Caco-2 (cell line): ENCODE measurements at regions not wholly inside any gene's neighbourhood (a gene's known extent, or its start where the extent isn't known, plus 50 kb on each side); places are given as distances from the start of the nearest gene placed in this dataset.

Experiments
- BruUV-seq: library from RNA; stranded (reverse); fragments of 400-500 nt; replicated peaks from 2 replicates; lab custom pipeline; 2021; lab: Mats Ljungman, UMichigan
- CTCF ChIA-PET: fragments of 300-600 bp; sonication (Branson Sonifier 250); formaldehyde crosslinking; loops from one replicate; lab custom pipeline; 2022; ENCODE audit warnings: antibody characterized with exemption; lab: Charles Lee
- POLR2A ChIA-PET: fragments of 300-600 bp; sonication (Branson Sonifier 250); formaldehyde crosslinking; loops from one replicate; lab custom pipeline; 2022; ENCODE audit warnings: antibody characterized with exemption; lab: Charles Lee
- DNase-seq, 2 experiments: peaks; one replicate each; pipeline versions ENCODE4 v3.0.0 to v3.0.0-alpha.2; 2020 to 2022
- H3K27me3 ChIP-seq: replicated peaks from 2 replicates; pipeline ENCODE4 v1.6.0; 2011; ENCODE audit warnings: low read length; ENCODE audit not compliant: control insufficient read depth, insufficient read depth
- H3K36me3 ChIP-seq: 2 replicates; pipeline ENCODE4 v1.5.1; 2011; ENCODE audit warnings: low read length; ENCODE audit not compliant: control insufficient read depth, insufficient read depth
- H3K4me1 ChIP-seq: fragments of 250-450 bp; sonication (Bioruptor Pico); 2 replicates; pipeline ENCODE4 v1.5.1; 2020; ENCODE audit warnings: mild to moderate bottlenecking
- H3K4me3 ChIP-seq: 2 replicates; pipeline ENCODE4 v1.5.1; 2011; ENCODE audit warnings: low read depth, mild to moderate bottlenecking, control low read depth, low read length
- H3K9me3 ChIP-seq: fragments of 250-450 bp; sonication (Bioruptor Pico); 2 replicates; pipeline ENCODE4 v1.5.1; 2020; ENCODE audit warnings: mild to moderate bottlenecking, moderate library complexity
- H3K27ac Mint-ChIP-seq: one replicate; pipeline ENCODE4 v1.8.0; 2022; ENCODE audit warnings: mixed read lengths; ENCODE audit not compliant: unreplicated experiment
- H3K27me3 Mint-ChIP-seq: one replicate; pipeline ENCODE4 v1.8.0; 2022; ENCODE audit warnings: mixed read lengths; ENCODE audit not compliant: insufficient read depth, unreplicated experiment
- H3K36me3 Mint-ChIP-seq: one replicate; pipeline ENCODE4 v1.8.0; 2022; ENCODE audit warnings: mild to moderate bottlenecking, mixed read lengths; ENCODE audit not compliant: insufficient read depth, unreplicated experiment
- H3K4me1 Mint-ChIP-seq: one replicate; pipeline ENCODE4 v1.8.0; 2022; ENCODE audit warnings: low read depth, mixed read lengths; ENCODE audit not compliant: unreplicated experiment
- H3K4me3 Mint-ChIP-seq: one replicate; pipeline ENCODE4 v1.8.0; 2022; ENCODE audit warnings: mild to moderate bottlenecking, moderate library complexity, mixed read lengths; ENCODE audit not compliant: unreplicated experiment
- H3K9me3 Mint-ChIP-seq: one replicate; pipeline ENCODE4 v1.8.0; 2022; ENCODE audit warnings: mixed read lengths; ENCODE audit not compliant: unreplicated experiment
- CTCF ChIP-seq, 2 experiments: fragments of 200-600 bp in 1 of 2; IDR thresholded peaks; 1 replicate in 1 of 2; 2 replicates in 1 of 2; pipeline versions ENCODE4 v1.5.1 to v1.8.0; 2011 to 2022; ENCODE audit warnings: antibody characterized with exemption in 1 of 2, control low read depth in 1 of 2, inconsistent platforms in 1 of 2, low read depth in 1 of 2, low read length in 1 of 2, mild to moderate bottlenecking in 1 of 2, moderate library complexity in 1 of 2; ENCODE audit not compliant: insufficient read depth in 1 of 2, severe bottlenecking in 1 of 2, unreplicated experiment in 1 of 2
- intact Hi-C: fragments of 100-400 bp; cut with micrococcal nuclease; formaldehyde crosslinking; loops from one replicate; pipeline ENCODE4 v1.10.0; 2022; ENCODE audit not compliant: unreplicated experiment

DNA sequence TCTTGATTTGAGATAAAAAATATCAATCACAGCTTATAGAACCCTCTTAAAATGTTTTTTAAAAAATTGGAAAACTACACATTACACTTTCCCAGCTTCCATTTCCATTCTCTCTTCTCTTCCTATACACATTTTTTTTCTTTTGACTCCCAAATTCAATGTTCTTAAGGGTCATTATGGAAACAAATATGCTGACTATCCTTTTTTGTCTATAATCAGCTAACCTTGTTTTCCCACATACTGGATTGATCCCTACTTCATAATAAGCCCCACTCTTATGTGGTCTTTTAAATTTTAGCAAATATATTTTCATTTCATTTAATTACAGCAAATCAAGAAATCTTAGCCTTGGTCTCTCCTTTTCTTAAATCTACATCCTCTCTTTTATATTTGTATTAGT, 378.4 kb downstream of the MEI4 start:
- no peaks in the 10 kb centered on the region for H3K27me3 Mint-ChIP-seq
- no TSS peak for BruUV-seq
- intact Hi-C loops: no loop called here
- H3K4me3 Mint-ChIP-seq: no peak overlapping the region
- H3K36me3 Mint-ChIP-seq: no peaks in the 10 kb centered on the region
- no peaks in the 10 kb centered on the region for H3K36me3 ChIP-seq
- peaks cover 9% of the 10 kb centered on the region for H3K9me3 Mint-ChIP-seq
- CTCF ChIA-PET: no interaction called here
- H3K27me3 ChIP-seq: no peaks in the 10 kb centered on the region
- POLR2A ChIA-PET: no interaction called here
- peaks cover 11% of the 10 kb centered on the region for H3K4me1 Mint-ChIP-seq
- no peak for DNase-seq
- peaks cover 11% of the 10 kb centered on the region; the same call in 1 of the 2 replicates for H3K4me1 ChIP-seq
- no peak for TF ChIP-seq CTCF (IDR thresholded peaks at IDR 0.05; ENCODE audit: insufficient read depth in 1 of 2, low read depth in 1 of 2, low read length in 1 of 2, severe bottlenecking in 1 of 2, unreplicated experiment in 1 of 2)
- H3K9me3 ChIP-seq: no peaks in the 10 kb centered on the region
- no peak overlapping the region for H3K4me3 ChIP-seq
- H3K27ac Mint-ChIP-seq: no peak overlapping the region

GRCh38 chr6:78059171-78059570, 406.3 kb downstream of the MEI4 start:
- Histone ChIP-seq H3K4me1 (peaks cover 16% of the 10 kb centered on the region), H3K4me3 (no peak overlapping the region), H3K36me3 (no peaks in the 10 kb centered on the region), H3K27me3 (no peaks in the 10 kb centered on the region), H3K9me3 (no peaks in the 10 kb centered on the region)
- no peak overlapping the region for H3K27ac Mint-ChIP-seq
- POLR2A ChIA-PET: no interaction called here
- DNase-seq: no peak
- CTCF ChIA-PET: no interaction called here
- H3K9me3 Mint-ChIP-seq: peaks cover 6% of the 10 kb centered on the region
- no peaks in the 10 kb centered on the region for H3K27me3 Mint-ChIP-seq
- no peaks in the 10 kb centered on the region for H3K36me3 Mint-ChIP-seq
- BruUV-seq: no TSS peak
- no peak overlapping the region for H3K4me3 Mint-ChIP-seq
- intact Hi-C loops: no loop called here
- peaks cover 13% of the 10 kb centered on the region for H3K4me1 Mint-ChIP-seq
- no peak for TF ChIP-seq CTCF (IDR thresholded peaks at IDR 0.05; ENCODE audit: insufficient read depth in 1 of 2, low read depth in 1 of 2, low read length in 1 of 2, severe bottlenecking in 1 of 2, unreplicated experiment in 1 of 2)

DNA sequence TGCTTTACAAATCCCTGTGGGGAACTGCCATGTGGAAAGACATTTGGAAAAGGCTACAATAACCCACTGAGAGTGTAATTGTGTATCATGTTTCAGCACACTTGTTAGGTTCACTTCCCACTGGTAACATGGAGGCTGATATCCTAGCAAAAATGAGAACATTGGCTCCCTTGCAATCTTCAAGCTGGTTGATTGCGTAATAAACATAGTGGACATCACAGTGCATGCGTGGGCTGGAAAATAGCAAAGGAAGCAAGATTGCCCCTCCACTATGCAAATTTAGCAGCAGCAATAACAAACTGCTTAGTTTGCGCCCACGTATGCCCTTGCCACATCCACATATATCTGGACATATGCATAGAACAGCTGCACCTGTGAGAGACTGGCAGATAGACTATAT, 410.2 kb downstream of the MEI4 start:
- intact Hi-C loops: loop anchor here (2.0 kb wide), 2 partner anchors 36 to 70 kb away; no protein-coding TSS in a partner anchor
- CTCF ChIA-PET: no interaction called here
- Histone ChIP-seq H3K4me3 (no peak overlapping the region), H3K27me3 (no peaks in the 10 kb centered on the region), H3K36me3 (no peaks in the 10 kb centered on the region), H3K4me1 (peaks cover 16% of the 10 kb centered on the region), H3K9me3 (no peaks in the 10 kb centered on the region)
- H3K27ac Mint-ChIP-seq: no peak overlapping the region
- H3K36me3 Mint-ChIP-seq: no peaks in the 10 kb centered on the region
- POLR2A ChIA-PET: no interaction called here
- H3K4me1 Mint-ChIP-seq: peaks cover 13% of the 10 kb centered on the region
- DNase-seq: no peak
- H3K27me3 Mint-ChIP-seq: no peaks in the 10 kb centered on the region
- no TSS peak for BruUV-seq
- no peak overlapping the region for H3K4me3 Mint-ChIP-seq
- no peak for TF ChIP-seq CTCF (IDR thresholded peaks at IDR 0.05; ENCODE audit: insufficient read depth in 1 of 2, low read depth in 1 of 2, low read length in 1 of 2, severe bottlenecking in 1 of 2, unreplicated experiment in 1 of 2)
- H3K9me3 Mint-ChIP-seq: no peaks in the 10 kb centered on the region
